ENCODE measurements at regions not wholly inside any gene's neighbourhood (a gene's known extent, or its start where the extent isn't known, plus 50 kb on each side); places are given as distances from the start of the nearest gene placed in this dataset.

- H3K27ac ChIP-seq: no peak overlapping the region
- no peaks in the 10 kb centered on the region for H3K4me1 ChIP-seq (replicated peaks)
- H3K9me3 ChIP-seq (replicated peaks): no peaks in the 10 kb centered on the region
- H3K4me3 ChIP-seq: no peak overlapping the region
- H3K27me3 ChIP-seq (replicated peaks): no peaks in the 10 kb centered on the region
- DNase-seq (ENCODE audit: low read depth in 1 of 2, low spot score in 2 of 2): no peak
- H3K36me3 ChIP-seq: no peaks in the 10 kb centered on the region
Observed at GRCh38 chr1:239786464-239786863, 305.2 kb upstream of the FMN2 start.

GRCh38 chr1:239792157-239792556 lies 299.5 kb upstream of the FMN2 start:
- DNase-seq (ENCODE audit: low read depth in 1 of 2, low spot score in 2 of 2): no peak
- H3K4me1 ChIP-seq (replicated peaks): no peaks in the 10 kb centered on the region
- no peak overlapping the region for H3K27ac ChIP-seq
- H3K27me3 ChIP-seq (replicated peaks): no peaks in the 10 kb centered on the region
- no peak overlapping the region for H3K4me3 ChIP-seq
- no peaks in the 10 kb centered on the region for H3K9me3 ChIP-seq (replicated peaks)
- H3K36me3 ChIP-seq: no peaks in the 10 kb centered on the region

DNA sequence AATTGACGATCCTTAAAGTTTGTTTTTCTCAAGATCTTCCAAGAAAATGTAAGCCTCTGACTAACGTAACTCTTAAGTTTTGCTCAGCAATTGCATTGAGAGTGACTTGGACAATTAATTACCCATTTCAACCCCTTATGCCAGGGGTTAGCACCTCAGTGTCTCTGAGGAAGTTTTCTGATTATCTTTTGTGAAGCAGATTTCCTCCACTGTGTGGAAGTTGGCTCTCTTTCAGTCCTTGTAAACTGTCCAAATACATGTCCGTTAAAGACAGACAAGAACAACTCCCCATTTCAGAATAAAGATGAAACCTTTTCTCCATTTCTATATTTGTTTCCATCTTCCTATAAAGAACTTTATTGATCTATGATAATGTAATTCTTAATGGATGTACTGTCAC lies 296.4 kb upstream of the FMN2 start:
- Histone ChIP-seq H3K36me3 (no peaks in the 10 kb centered on the region), H3K4me1 (replicated peaks) (no peaks in the 10 kb centered on the region), H3K27me3 (replicated peaks) (no peaks in the 10 kb centered on the region), H3K27ac (no peak overlapping the region), H3K4me3 (no peak overlapping the region), H3K9me3 (replicated peaks) (no peaks in the 10 kb centered on the region)
- DNase-seq (ENCODE audit: low read depth in 1 of 2, low spot score in 2 of 2): no peak

- Histone ChIP-seq H3K4me1 (replicated peaks) (no peaks in the 10 kb centered on the region), H3K27me3 (replicated peaks) (no peaks in the 10 kb centered on the region), H3K9me3 (replicated peaks) (no peaks in the 10 kb centered on the region; the same call in 1 of the 2 replicates), H3K4me3 (no peak overlapping the region), H3K27ac (no peak overlapping the region), H3K36me3 (no peaks in the 10 kb centered on the region)
- no peak for DNase-seq (ENCODE audit: low read depth in 1 of 2, low spot score in 2 of 2)
Observed at GRCh38 chr1:239799617-239800016, 292.1 kb upstream of the FMN2 start.

- no peak for DNase-seq (ENCODE audit: low read depth in 1 of 2, low spot score in 2 of 2)
- Histone ChIP-seq H3K27me3 (replicated peaks) (no peaks in the 10 kb centered on the region), H3K36me3 (no peaks in the 10 kb centered on the region), H3K4me3 (no peak overlapping the region), H3K4me1 (replicated peaks) (no peaks in the 10 kb centered on the region), H3K27ac (no peak overlapping the region), H3K9me3 (replicated peaks) (no peaks in the 10 kb centered on the region; the same call in 1 of the 2 replicates)
Observed at GRCh38 chr1:239800861-239801260, 290.8 kb upstream of the FMN2 start.

GRCh38 chr1:239802275-239802674 lies 289.4 kb upstream of the FMN2 start:
- H3K4me1 ChIP-seq (replicated peaks): no peaks in the 10 kb centered on the region
- H3K36me3 ChIP-seq: no peaks in the 10 kb centered on the region
- DNase-seq (ENCODE audit: low read depth in 1 of 2, low spot score in 2 of 2): no peak
- no peak overlapping the region for H3K27ac ChIP-seq
- H3K27me3 ChIP-seq (replicated peaks): no peaks in the 10 kb centered on the region
- no peaks in the 10 kb centered on the region; the same call in 1 of the 2 replicates for H3K9me3 ChIP-seq (replicated peaks)
- no peak overlapping the region for H3K4me3 ChIP-seq

DNA sequence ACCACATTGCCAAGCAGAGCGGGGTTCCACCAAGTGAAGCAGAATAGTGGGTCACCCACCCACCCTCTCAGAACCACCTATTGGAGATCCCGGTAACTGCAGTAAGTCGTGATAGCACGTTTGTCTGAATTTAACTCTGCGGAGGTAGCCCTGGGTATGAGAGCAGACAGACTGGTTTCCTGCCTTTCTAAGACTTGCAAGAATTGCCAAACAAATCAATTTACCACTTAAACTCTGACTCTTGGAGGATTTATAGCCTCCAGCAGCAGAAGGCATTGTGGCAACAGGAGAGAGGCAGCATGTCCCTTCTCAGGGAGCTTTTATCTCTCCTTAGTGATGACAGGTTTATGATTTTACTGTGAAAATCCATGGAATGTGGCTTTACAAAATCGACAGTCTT lies 287.9 kb upstream of the FMN2 start:
- H3K9me3 ChIP-seq (replicated peaks): no peaks in the 10 kb centered on the region; the same call in 1 of the 2 replicates
- no peak overlapping the region for H3K4me3 ChIP-seq
- DNase-seq (ENCODE audit: low read depth in 1 of 2, low spot score in 2 of 2): no peak
- no peaks in the 10 kb centered on the region for H3K27me3 ChIP-seq (replicated peaks)
- no peaks in the 10 kb centered on the region for H3K36me3 ChIP-seq
- H3K4me1 ChIP-seq (replicated peaks): no peaks in the 10 kb centered on the region
- no peak overlapping the region for H3K27ac ChIP-seq

DNA sequence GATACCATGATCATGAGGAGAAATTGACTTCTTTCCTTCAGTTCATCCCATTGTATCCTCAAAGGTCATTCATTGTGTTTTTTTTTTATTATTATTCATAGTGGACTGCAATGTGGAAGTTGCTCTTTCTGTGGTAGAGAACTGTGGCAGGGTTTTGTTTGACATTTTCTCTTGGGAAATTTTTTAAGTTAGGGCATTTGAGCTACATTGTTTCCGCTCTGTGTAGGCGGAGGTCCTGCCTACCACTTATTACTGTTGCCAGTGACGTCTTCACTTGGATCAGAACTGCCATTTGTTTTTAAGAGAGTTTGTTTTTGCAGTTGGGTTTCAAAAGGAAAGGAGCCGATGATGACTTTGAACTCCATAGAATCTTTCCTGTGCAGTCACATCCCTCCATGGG lies 287.4 kb upstream of the FMN2 start:
- Histone ChIP-seq H3K36me3 (no peaks in the 10 kb centered on the region), H3K4me1 (replicated peaks) (no peaks in the 10 kb centered on the region), H3K9me3 (replicated peaks) (no peaks in the 10 kb centered on the region; the same call in 1 of the 2 replicates), H3K27me3 (replicated peaks) (no peaks in the 10 kb centered on the region), H3K27ac (no peak overlapping the region), H3K4me3 (no peak overlapping the region)
- DNase-seq (ENCODE audit: low read depth in 1 of 2, low spot score in 2 of 2): no peak

DNA sequence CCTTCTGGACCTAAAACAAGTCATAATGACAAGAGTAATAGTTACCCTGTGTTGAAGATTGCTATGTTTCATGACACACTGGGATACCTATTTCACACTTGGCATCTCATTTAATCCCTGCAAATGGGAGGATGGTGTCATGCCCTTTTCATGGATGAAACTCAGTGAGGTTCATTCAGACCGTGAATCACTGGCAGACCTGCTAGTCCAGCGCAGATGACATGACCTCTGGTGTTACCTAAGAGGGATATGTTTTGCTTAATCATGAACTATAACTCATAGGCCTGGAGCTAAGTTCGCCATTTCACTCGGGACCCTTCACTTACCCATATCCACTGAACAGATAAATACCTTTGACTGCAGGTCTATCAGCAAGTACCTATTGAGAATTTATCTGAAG lies 286.6 kb upstream of the FMN2 start:
- Histone ChIP-seq H3K9me3 (replicated peaks) (no peaks in the 10 kb centered on the region; the same call in 1 of the 2 replicates), H3K36me3 (no peaks in the 10 kb centered on the region), H3K27me3 (replicated peaks) (no peaks in the 10 kb centered on the region), H3K4me1 (replicated peaks) (no peaks in the 10 kb centered on the region), H3K4me3 (no peak overlapping the region), H3K27ac (no peak overlapping the region)
- DNase-seq (ENCODE audit: low read depth in 1 of 2, low spot score in 2 of 2): no peak

GRCh38 chr1:239805851-239806772 lies 285.6 kb upstream of the FMN2 start:
- no peak overlapping the region for H3K4me3 ChIP-seq
- H3K27me3 ChIP-seq (replicated peaks): no peaks in the 10 kb centered on the region

DNA sequence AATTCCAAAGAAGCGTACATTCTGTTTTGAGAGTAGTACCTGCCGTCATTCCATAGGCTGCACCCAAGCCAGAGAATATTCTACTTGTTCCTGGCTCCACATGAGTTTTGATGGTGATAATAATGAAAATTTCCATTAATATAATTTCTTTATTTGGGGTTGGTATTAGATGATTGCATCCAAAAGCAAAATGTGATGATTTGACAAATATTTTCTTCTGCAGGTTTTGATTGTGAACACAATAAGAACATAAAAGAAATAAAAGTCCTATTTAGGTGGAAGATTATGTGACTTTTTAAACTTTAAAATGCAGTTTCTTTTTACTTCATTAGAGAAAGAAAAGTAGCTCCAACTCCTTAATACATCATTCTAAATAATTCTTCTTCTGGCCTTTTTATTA lies 284.8 kb upstream of the FMN2 start:
- Histone ChIP-seq H3K36me3 (no peaks in the 10 kb centered on the region), H3K4me3 (no peak overlapping the region), H3K9me3 (replicated peaks) (no peaks in the 10 kb centered on the region; the same call in 1 of the 2 replicates), H3K27me3 (replicated peaks) (no peaks in the 10 kb centered on the region), H3K4me1 (replicated peaks) (no peaks in the 10 kb centered on the region), H3K27ac (no peak overlapping the region)
- no peak for DNase-seq (ENCODE audit: low read depth in 1 of 2, low spot score in 2 of 2)

More at GRCh38 chr1:239805851-239806772, 285.6 kb upstream of the FMN2 start:
- H3K4me1 ChIP-seq (replicated peaks): no peaks in the 10 kb centered on the region
- no peak overlapping the region for H3K27ac ChIP-seq
- no peaks in the 10 kb centered on the region; the same call in 1 of the 2 replicates for H3K9me3 ChIP-seq (replicated peaks)
- DNase-seq (ENCODE audit: low read depth in 1 of 2, low spot score in 2 of 2): no peak
- H3K36me3 ChIP-seq: no peaks in the 10 kb centered on the region

DNA sequence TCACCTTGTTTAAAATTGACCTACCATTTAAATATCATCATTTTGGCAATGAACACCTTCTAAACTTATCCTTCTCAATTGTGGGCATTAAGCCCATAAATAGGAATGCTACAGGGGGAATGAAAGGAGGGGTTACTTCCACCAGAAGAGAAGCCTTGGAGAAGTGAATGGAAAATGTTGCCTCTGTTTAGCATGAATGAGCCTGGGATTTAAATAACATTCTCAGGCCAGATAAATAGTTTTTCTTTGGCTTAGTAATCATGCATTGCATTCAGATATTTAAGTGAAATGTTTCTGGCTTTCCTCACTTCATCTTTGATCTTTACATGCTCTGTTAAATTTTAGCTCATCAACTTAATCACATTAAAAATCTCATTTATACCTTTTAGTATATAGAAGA lies 284.3 kb upstream of the FMN2 start:
- no peaks in the 10 kb centered on the region for H3K36me3 ChIP-seq
- no peak overlapping the region for H3K27ac ChIP-seq
- DNase-seq (ENCODE audit: low read depth in 1 of 2, low spot score in 2 of 2): no peak
- no peaks in the 10 kb centered on the region for H3K27me3 ChIP-seq (replicated peaks)
- H3K4me3 ChIP-seq: no peak overlapping the region
- H3K9me3 ChIP-seq (replicated peaks): no peaks in the 10 kb centered on the region; the same call in 1 of the 2 replicates
- H3K4me1 ChIP-seq (replicated peaks): no peaks in the 10 kb centered on the region

DNA sequence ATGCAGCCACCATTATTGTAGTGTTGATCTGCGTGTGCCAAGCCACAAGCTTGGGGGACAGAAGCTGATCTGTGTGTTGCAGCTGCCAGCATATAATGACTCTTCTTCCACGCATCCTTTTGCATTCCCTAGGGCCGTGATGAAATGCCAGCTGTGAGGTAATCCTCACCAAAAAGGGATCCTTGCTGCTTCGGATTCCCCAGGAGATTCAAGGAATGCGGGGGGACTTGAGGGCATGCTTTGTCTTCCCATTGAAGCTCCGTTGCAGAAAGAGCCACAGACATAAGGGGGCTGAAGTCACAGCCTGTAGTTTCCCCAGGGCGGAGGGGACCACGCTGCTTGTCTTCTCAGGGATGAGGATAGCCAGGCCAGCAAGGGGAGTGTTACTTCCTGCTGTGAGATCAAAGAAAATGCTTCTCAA lies 281.6 kb upstream of the FMN2 start:
- Histone ChIP-seq H3K27me3 (replicated peaks) (no peaks in the 10 kb centered on the region), H3K9me3 (replicated peaks) (no peaks in the 10 kb centered on the region), H3K4me1 (replicated peaks) (peaks cover 7% of the 10 kb centered on the region; the same call in 1 of the 2 replicates), H3K4me3 (no peak overlapping the region), H3K36me3 (no peaks in the 10 kb centered on the region), H3K27ac (no peak overlapping the region)
- DNase-seq (ENCODE audit: low read depth in 1 of 2, low spot score in 2 of 2): no peak

- DNase-seq (ENCODE audit: low read depth in 1 of 2, low spot score in 2 of 2): no peak
- no peak overlapping the region for H3K4me3 ChIP-seq
- no peaks in the 10 kb centered on the region for H3K27me3 ChIP-seq (replicated peaks)
- no peaks in the 10 kb centered on the region for H3K36me3 ChIP-seq
- H3K9me3 ChIP-seq (replicated peaks): no peaks in the 10 kb centered on the region
- H3K27ac ChIP-seq: no peak overlapping the region
- H3K4me1 ChIP-seq (replicated peaks): peaks cover 9% of the 10 kb centered on the region
Observed at GRCh38 chr1:239811211-239811885, 280.3 kb upstream of the FMN2 start.

All from SJSA1 (cell line).